Neural progenitor cell (in vitro differentiated cells): ENCODE measurements at regions not wholly inside any gene's neighbourhood (a gene's known extent, or its start where the extent isn't known, plus 50 kb on each side); places are given as distances from the start of the nearest gene placed in this dataset.

Experiments used
- EZH2 ChIP-seq: fragments of 200-600 bp; sonication (generic); IDR thresholded peaks from 2 replicates; pipeline ENCODE4 v1.6.1; 2017; ENCODE audit warnings: antibody characterized with exemption, mild to moderate bottlenecking, moderate library complexity
- EZH2phosphoT487 ChIP-seq: fragments of 200-600 bp; sonication (generic); IDR thresholded peaks from 2 replicates; pipeline ENCODE4 v1.6.1; 2017; ENCODE audit warnings: antibody characterized with exemption
- TF ChIP-seq, protein P1 (sequence below): fragments of 200-600 bp; sonication (generic); IDR thresholded peaks from 2 replicates; pipeline ENCODE4 v1.5.1; 2017; ENCODE audit warnings: antibody characterized with exemption, mild to moderate bottlenecking

DNA sequence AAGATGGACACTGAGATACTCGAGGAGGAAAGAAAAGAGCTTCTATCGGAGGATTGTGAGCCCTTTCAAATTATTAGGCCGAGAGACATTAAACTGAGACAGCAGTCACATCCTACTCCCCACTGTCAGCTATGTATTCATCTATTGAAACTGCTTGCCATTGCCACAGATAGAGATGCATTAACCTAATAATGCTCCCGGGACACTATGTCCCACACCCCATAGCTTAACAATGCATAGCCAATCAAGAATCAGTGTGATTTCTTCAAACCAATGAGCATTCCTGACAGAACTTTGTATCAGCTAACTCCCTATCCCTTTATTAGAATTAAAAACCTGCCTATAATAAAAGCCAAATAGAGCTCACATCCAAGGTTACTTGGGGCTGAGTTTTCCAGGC is 118.1 kb upstream of the NEIL3 start:
- TF ChIP-seq, protein P1, sequence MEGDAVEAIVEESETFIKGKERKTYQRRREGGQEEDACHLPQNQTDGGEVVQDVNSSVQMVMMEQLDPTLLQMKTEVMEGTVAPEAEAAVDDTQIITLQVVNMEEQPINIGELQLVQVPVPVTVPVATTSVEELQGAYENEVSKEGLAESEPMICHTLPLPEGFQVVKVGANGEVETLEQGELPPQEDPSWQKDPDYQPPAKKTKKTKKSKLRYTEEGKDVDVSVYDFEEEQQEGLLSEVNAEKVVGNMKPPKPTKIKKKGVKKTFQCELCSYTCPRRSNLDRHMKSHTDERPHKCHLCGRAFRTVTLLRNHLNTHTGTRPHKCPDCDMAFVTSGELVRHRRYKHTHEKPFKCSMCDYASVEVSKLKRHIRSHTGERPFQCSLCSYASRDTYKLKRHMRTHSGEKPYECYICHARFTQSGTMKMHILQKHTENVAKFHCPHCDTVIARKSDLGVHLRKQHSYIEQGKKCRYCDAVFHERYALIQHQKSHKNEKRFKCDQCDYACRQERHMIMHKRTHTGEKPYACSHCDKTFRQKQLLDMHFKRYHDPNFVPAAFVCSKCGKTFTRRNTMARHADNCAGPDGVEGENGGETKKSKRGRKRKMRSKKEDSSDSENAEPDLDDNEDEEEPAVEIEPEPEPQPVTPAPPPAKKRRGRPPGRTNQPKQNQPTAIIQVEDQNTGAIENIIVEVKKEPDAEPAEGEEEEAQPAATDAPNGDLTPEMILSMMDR = no peak
- no peak for TF ChIP-seq EZH2
- TF ChIP-seq EZH2phosphoT487 = no peak
